ENCODE measurements at regions not wholly inside any gene's neighbourhood (a gene's known extent, or its start where the extent isn't known, plus 50 kb on each side); places are given as distances from the start of the nearest gene placed in this dataset.

DNA sequence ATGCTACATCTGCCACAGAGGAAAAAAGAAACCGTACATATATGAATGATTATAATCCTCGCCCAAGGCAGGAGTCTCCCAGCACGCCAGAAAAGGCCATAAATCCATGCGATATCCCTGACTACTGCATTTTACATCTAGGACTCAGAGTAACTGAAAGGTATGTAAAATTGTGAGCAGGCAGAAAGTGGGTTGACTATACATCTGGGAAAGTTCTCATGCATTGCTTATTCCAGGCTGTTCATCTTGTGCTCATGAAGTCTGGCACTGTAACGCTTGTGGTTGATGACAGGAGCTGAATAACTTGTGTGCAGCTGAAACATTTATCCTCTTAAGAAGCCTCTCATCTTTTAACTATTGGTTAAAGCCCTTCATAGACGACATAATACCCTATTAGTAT lies 193.4 kb upstream of the STEAP4 start:
- DNase-seq (ENCODE audit: low read depth), result no peak

- no peak for DNase-seq (ENCODE audit: low read depth)
Measured at GRCh38 chr7:88495881-88496725, 189.4 kb upstream of the STEAP4 start.

- no peak for DNase-seq (ENCODE audit: low read depth)
Measured at GRCh38 chr7:88492153-88492552, 185.5 kb upstream of the STEAP4 start.

DNA sequence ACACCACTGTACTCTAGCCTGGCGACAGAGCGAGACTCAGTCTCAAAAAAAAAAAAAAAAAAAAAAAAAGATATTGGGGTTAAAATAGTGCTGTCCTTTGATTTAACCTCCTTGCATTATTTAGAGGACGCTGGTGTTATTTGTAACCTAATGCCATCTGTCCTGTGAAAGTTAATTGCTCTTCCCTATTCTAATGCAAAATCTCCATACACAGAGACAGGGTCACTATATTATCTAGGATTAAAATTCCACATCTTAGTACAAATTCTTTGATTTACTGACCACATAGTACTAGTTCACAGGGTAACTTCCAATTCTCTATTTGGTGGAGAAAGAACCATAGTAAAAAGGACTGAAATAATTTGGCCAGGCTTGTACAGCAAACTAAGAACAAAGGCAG lies 184.2 kb upstream of the STEAP4 start:
- no peak for DNase-seq (ENCODE audit: low read depth)

DNA sequence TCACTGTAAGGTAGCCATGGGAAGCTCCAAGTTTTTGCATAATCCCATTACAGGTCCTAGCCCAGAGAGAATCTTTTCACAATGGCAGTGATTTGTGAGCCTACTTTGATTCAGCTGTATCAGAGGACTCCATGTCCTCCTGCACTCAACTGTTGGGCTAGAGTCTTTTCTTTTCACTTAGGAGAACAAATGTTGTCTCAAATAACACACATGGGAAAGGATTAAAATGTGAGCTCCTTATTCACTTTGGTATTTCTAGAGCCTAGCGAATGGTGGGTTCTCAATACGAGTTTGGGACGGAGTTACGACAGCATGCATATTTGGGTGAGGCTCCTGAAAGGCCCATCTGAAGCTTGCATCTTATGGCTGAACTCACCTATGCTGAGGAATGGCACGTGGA lies 183.5 kb upstream of the STEAP4 start:
- no peak for DNase-seq (ENCODE audit: low read depth)

GRCh38 chr7:88485821-88486220 lies 179.1 kb upstream of the STEAP4 start:
- no peak for DNase-seq (ENCODE audit: low read depth)

DNA sequence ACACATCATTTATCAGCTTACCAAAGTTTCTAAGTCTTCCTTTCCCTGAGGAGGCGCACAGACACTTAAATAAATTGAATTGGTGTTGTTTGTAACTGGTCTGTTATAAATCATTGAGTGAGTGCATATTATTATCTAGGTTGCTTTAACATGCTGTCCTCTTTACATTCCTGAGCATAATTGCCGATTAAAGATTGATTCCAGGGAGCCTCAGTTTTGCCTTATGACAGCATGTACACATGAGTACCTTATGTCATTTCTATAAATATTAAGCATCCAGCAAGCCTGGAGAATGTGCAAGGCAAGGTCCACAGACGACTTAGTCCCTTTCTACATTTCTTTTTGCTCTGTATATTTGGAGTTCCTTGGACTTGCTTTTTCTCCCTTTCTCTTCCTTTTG lies 177.9 kb upstream of the STEAP4 start:
- no peak for DNase-seq (ENCODE audit: low read depth)

DNA sequence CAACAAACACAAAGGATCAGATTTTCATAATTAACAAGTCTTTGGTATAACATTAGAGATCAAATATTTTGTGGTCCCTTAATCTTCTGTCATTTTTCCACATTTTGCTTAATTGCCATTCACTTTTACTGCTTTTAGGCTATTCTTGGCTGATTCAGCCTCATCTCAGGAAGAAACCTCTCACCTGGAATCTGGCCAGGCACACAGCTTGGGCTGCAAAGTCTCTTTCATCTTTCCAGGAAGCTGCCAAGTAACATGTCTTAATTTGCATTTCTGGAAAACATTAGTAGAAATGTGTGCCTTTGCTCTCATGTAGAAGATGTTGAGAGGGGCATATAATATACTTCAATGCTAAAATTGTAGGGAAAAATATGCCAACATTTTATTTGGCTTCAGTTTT lies 174.2 kb upstream of the STEAP4 start:
- no peak for DNase-seq (ENCODE audit: low read depth)

- no peak for DNase-seq (ENCODE audit: low read depth)
Measured at GRCh38 chr7:88480271-88480670, 173.6 kb upstream of the STEAP4 start.

DNA sequence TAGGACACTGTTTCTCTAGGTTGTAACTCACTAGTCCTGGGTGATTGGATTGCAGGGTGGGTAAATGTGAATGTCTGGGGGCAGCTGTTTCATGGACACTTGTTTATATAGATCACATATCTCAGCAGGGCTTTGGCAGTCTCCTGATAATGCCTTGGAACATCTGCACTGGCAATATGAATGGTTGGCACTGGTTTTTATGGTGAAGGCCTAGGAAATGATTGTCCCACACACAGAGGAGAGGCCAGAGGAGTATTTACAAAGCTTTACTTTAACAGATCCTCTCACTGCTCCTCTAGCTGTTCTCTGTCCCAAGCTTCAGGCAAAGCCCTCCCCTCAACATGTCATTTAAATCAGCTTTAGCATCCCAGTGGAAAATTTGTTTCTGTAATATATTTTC lies 171.3 kb upstream of the STEAP4 start:
- DNase-seq (ENCODE audit: low read depth), result no peak

DNA sequence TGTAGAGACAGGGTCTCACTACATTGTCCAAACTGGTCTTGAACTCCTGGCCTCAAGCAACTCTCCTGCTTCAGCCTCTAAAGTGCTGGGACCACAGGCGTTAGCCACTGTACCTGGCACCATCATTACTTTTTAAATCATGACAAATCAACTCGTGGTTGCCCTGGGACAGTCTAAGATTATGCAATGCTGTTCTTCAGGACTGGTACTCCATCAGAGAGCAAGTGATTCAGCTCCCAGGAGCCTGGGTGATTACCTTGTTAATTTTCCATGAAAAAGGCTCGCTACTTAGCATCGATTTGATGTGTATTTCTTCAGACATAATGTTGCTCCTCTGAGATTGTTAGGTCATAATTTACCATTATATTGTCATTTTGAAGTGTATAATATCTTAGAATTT lies 158.9 kb upstream of the STEAP4 start:
- no peak for DNase-seq (ENCODE audit: low read depth)

DNA sequence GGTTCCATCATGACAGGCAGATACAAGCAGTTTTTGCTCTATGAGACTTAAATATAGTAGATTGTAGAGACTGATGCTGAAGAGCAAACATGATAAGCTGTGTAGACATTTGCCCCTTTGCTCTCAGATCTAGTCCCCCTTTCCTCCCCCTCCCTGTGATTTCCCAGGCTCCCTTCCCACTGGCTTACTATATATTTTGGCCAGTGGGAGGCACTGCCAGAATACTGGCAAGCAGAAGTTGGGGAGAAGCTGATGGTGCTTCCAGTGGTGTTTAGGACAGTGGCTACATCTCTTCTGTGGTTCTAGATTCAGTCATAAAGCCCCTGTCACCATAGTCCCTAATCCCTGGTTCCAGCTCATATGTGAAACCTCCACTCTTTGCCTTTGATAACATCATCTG lies 156.1 kb upstream of the STEAP4 start:
- no peak for DNase-seq (ENCODE audit: low read depth)

DNA sequence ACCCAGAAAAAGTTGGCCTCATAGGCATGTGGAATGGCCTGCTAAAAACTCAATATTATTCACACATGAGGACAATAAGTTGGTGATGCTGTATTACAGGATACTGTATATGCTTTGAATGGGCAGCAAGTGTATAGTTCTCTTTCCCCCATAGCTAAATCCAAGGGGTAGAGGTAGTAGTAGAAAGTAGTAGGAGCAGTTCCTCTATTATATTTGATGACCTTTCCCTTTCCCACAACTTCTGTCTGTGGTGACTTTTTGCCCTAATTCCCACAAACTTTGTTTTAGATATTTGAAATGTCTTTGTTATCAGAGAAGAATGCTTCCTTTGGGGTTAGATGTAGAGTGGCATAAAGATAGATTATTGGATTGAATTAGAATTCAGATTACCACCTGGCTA lies 154.0 kb upstream of the STEAP4 start:
- DNase-seq (ENCODE audit: low read depth), result no peak

DNA sequence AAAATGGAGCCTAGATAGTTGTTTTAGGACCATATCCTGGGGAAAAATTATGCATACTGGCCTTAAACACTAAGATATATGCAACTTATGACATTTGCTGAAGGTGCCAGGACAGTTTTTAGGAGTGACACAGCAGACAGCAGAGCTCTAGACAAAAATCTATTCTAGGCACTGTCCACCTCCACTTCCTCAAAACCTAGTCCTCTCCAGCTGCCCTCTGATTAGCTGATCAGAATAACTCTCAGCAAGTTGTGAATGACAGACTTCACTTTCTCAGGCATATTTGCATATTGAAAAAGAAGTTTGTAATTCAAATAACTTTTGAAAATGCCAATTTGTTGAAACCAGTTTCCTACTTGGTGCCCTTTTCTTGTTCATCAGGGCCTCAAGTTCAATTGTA lies 152.3 kb upstream of the STEAP4 start:
- no peak for DNase-seq (ENCODE audit: low read depth)

DNA sequence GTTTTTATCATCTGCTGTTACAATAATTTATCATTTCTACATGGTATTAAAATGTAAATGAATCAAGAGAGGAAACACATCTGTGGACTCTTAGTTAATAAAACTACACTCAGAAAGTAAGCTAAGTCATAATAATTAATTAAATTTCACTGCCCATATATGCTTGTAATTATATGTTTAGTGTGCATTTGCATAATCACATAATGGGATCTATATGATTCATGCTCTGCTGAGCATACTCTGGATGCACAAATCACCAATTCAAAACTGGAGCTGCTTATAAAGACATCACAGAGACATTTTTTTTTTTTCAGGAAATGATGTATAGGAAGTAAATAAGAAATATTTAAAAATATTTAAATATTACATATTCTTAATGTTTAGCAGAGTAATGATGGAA lies 151.6 kb upstream of the STEAP4 start:
- no peak for DNase-seq (ENCODE audit: low read depth)

GRCh38 chr7:88457320-88457719 lies 150.6 kb upstream of the STEAP4 start:
- DNase-seq (ENCODE audit: low read depth), result no peak

DNA sequence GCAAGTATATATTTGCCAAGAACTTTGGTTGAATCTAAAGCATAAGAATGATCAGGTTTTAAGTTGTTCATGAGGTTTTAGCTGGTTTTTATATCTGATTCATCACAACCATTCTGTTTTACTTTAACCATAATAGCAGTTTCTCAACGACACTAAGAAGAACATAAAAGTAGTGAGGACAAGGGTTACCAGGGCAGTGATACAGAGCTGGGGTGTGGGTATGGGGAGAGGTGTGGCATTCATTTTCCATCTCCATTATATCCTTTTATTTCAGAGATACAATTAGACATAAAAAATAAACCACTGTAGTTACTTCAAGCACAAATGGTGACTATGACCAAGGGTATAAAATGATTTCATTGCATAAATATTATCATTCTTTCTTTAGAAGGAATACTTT lies 149.8 kb upstream of the STEAP4 start:
- DNase-seq (ENCODE audit: low read depth), result no peak

DNA sequence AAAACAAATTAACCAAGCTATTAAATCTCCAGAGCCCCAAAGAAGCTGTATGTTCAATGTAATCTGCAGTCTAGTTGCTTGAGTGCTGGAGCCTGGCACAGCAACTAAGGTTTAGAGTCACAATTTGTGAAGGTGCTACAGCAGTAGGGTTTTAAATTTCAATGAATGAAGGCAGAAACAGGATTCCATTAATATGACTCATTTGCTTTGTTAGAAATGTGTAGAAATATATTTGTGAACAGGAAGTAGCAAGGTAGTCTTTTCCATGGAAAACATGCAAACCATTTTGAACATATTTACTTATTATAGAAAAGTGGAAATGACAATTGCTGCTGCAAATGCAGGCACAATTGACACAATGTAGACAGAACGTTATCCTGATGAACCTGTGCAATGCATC lies 149.0 kb upstream of the STEAP4 start:
- DNase-seq (ENCODE audit: low read depth), result no peak

GRCh38 chr7:88452646-88453045 lies 146.0 kb upstream of the STEAP4 start:
- no peak for DNase-seq (ENCODE audit: low read depth)

- no peak for DNase-seq (ENCODE audit: low read depth)
Measured at GRCh38 chr7:88450874-88451273, 144.2 kb upstream of the STEAP4 start.

DNA sequence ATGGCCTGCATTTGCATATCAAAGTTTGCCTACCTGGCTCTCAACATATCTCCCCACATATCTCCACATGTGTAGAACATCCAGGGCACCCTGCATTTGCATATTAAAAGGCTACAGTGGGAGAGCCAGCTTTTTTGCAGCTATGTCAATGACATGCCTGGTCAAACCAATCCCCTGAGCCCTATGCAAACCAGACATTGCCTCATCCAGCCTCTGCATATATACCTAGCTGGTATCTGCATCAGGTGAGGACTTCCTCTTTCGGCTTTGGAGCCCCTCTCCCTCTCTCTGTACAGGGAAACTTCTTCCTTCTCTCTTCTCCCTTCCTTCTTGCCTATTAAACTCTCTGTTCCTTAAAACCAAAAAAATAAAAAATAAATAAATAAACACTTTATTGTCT lies 142.7 kb upstream of the STEAP4 start:
- DNase-seq (ENCODE audit: low read depth), result no peak

GRCh38 chr7:88442413-88442812 lies 135.7 kb upstream of the STEAP4 start:
- no peak for DNase-seq (ENCODE audit: low read depth)

DNA sequence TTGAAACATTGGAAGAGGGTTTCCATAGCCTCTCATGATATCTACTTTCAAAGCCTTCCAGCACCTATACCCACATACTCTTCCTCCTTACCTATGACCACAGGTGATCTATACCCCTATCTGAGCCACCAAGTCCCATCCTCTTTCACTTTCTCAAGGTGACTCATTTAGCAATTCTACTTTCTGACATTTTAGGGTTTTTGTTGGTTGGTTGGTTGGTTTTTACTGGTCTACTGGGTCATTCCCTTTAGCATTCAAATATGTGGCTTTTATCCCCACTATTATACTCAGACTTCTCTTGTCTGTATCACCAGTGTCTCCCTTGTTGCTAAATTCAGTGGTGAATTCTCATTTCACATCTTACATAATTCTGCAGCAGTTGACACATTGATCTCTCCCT lies 130.4 kb upstream of the STEAP4 start:
- no peak for DNase-seq (ENCODE audit: low read depth)

GRCh38 chr7:88432301-88432700 lies 125.6 kb upstream of the STEAP4 start:
- DNase-seq (ENCODE audit: low read depth), result no peak
